Astrocyte (in vitro differentiated cells and primary cell): ENCODE measurements at regions not wholly inside any gene's neighbourhood (a gene's known extent, or its start where the extent isn't known, plus 50 kb on each side); places are given as distances from the start of the nearest gene placed in this dataset.

Source experiments
- DNase-seq: peaks from one replicate; pipeline ENCODE4 v3.0.0-alpha.2; 2010; ENCODE audit warnings: low read depth
- FAIRE-seq: peaks from 2 replicates; lab custom pipeline; 2011; peaks lifted over from hg19 to GRCh38; lab: Jason Lieb, UNC
- H2AFZ ChIP-seq: 2 replicates; pipeline ENCODE4 v1.6.0; 2012; ENCODE audit warnings: low read depth, low read length, inconsistent platforms
- H3K27ac ChIP-seq: 2 replicates; pipeline ENCODE4 v1.5.1; 2011; ENCODE audit warnings: low read depth, low read length, inconsistent platforms
- H3K27me3 ChIP-seq: 2 replicates; pipeline ENCODE4 v1.6.0; 2011; ENCODE audit warnings: low read length, inconsistent platforms; ENCODE audit not compliant: insufficient read depth
- H3K36me3 ChIP-seq: 2 replicates; pipeline ENCODE4 v1.5.1; 2011; ENCODE audit warnings: low read length, inconsistent platforms; ENCODE audit not compliant: insufficient read depth
- H3K4me1 ChIP-seq: 2 replicates; pipeline ENCODE4 v1.5.1; 2011; ENCODE audit warnings: low read length, inconsistent platforms; ENCODE audit not compliant: insufficient read depth
- H3K4me2 ChIP-seq: 2 replicates; pipeline ENCODE4 v1.6.0; 2012; ENCODE audit warnings: low read length, inconsistent platforms
- H3K4me3 ChIP-seq: 2 replicates; pipeline ENCODE4 v1.5.1; 2011; ENCODE audit warnings: low read depth, mild to moderate bottlenecking, low read length, inconsistent platforms; ENCODE audit not compliant: insufficient read depth
- H3K79me2 ChIP-seq: 2 replicates; pipeline ENCODE4 v1.6.0; 2012; ENCODE audit warnings: mild to moderate bottlenecking, low read length, inconsistent platforms; ENCODE audit not compliant: insufficient read depth
- H3K9ac ChIP-seq: 2 replicates; pipeline ENCODE4 v1.6.0; 2012; ENCODE audit warnings: mild to moderate bottlenecking, low read length, inconsistent platforms
- H3K9me3 ChIP-seq: 2 replicates; pipeline ENCODE4 v1.5.1; 2012; ENCODE audit warnings: low read depth, mild to moderate bottlenecking, low read length, inconsistent platforms; ENCODE audit not compliant: insufficient read depth
- H4K20me1 ChIP-seq: 2 replicates; pipeline ENCODE4 v1.6.0; 2012; ENCODE audit warnings: low read length, inconsistent platforms; ENCODE audit not compliant: insufficient read depth
- H3K27ac Mint-ChIP-seq: one replicate; pipeline ENCODE4 v1.8.0; 2021; ENCODE audit warnings: mild to moderate bottlenecking, mixed read lengths; ENCODE audit not compliant: unreplicated experiment
- H3K27me3 Mint-ChIP-seq: one replicate; pipeline ENCODE4 v1.8.0; 2021; ENCODE audit warnings: low read depth, mixed read lengths; ENCODE audit not compliant: unreplicated experiment
- H3K36me3 Mint-ChIP-seq: one replicate; pipeline ENCODE4 v1.8.0; 2021; ENCODE audit warnings: low read depth, mixed read lengths; ENCODE audit not compliant: unreplicated experiment
- H3K4me1 Mint-ChIP-seq: one replicate; pipeline ENCODE4 v1.8.0; 2021; ENCODE audit warnings: low read depth, mixed read lengths; ENCODE audit not compliant: unreplicated experiment
- H3K4me3 Mint-ChIP-seq: one replicate; pipeline ENCODE4 v1.8.0; 2021; ENCODE audit warnings: mild to moderate bottlenecking, moderate library complexity, mixed read lengths; ENCODE audit not compliant: unreplicated experiment
- H3K9me3 Mint-ChIP-seq: one replicate; pipeline ENCODE4 v1.8.0; 2021; ENCODE audit warnings: mild to moderate bottlenecking, mixed read lengths; ENCODE audit not compliant: unreplicated experiment
- EZH2 ChIP-seq: IDR thresholded peaks from 2 replicates; pipeline ENCODE4 v1.6.1; 2012; ENCODE audit warnings: mild to moderate bottlenecking, low read length, inconsistent platforms; ENCODE audit not compliant: insufficient read depth
- TF ChIP-seq, protein P1 (sequence below): IDR thresholded peaks from 2 replicates; pipeline ENCODE4 v1.5.1; 2011; ENCODE audit warnings: low read depth, mild to moderate bottlenecking, inconsistent platforms, low read length, moderate library complexity; ENCODE audit not compliant: insufficient read depth

- no peaks in the 10 kb centered on the region for H3K4me1 ChIP-seq
- no peaks in the 10 kb centered on the region for H3K79me2 ChIP-seq
- no peaks in the 10 kb centered on the region for H3K9me3 Mint-ChIP-seq
- H3K9me3 ChIP-seq, result no peaks in the 10 kb centered on the region
- no peak overlapping the region for H3K27ac Mint-ChIP-seq
- peaks cover 14% of the 10 kb centered on the region for H3K27me3 Mint-ChIP-seq
- no peaks in the 10 kb centered on the region for H3K36me3 ChIP-seq
- H3K4me3 ChIP-seq, result no peak overlapping the region
- no peak overlapping the region for H2AFZ ChIP-seq
- no peaks in the 10 kb centered on the region for H3K27me3 ChIP-seq
- no peaks in the 10 kb centered on the region for H4K20me1 ChIP-seq
- DNase-seq (no peak), FAIRE-seq (no peak)
- no peak overlapping the region for H3K27ac ChIP-seq
- TF ChIP-seq, protein P1, sequence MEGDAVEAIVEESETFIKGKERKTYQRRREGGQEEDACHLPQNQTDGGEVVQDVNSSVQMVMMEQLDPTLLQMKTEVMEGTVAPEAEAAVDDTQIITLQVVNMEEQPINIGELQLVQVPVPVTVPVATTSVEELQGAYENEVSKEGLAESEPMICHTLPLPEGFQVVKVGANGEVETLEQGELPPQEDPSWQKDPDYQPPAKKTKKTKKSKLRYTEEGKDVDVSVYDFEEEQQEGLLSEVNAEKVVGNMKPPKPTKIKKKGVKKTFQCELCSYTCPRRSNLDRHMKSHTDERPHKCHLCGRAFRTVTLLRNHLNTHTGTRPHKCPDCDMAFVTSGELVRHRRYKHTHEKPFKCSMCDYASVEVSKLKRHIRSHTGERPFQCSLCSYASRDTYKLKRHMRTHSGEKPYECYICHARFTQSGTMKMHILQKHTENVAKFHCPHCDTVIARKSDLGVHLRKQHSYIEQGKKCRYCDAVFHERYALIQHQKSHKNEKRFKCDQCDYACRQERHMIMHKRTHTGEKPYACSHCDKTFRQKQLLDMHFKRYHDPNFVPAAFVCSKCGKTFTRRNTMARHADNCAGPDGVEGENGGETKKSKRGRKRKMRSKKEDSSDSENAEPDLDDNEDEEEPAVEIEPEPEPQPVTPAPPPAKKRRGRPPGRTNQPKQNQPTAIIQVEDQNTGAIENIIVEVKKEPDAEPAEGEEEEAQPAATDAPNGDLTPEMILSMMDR, result no peak
- no peak for TF ChIP-seq EZH2
- H3K36me3 Mint-ChIP-seq, result no peaks in the 10 kb centered on the region
- no peak overlapping the region for H3K4me2 ChIP-seq
- no peaks in the 10 kb centered on the region for H3K4me1 Mint-ChIP-seq
- no peak overlapping the region for H3K9ac ChIP-seq
- H3K4me3 Mint-ChIP-seq, result no peak overlapping the region
Measured at GRCh38 chr13:31462766-31463165, 263.0 kb downstream of the B3GLCT start.

GRCh38 chr13:31468114-31468902, 268.5 kb downstream of the B3GLCT start:
- H3K79me2 ChIP-seq, result no peaks in the 10 kb centered on the region
- TF ChIP-seq EZH2, result no peak
- TF ChIP-seq, protein P1, result no peak
- H2AFZ ChIP-seq, result no peak overlapping the region
- no peak overlapping the region for H3K27ac ChIP-seq
- Mint-ChIP-seq H3K9me3 (no peaks in the 10 kb centered on the region), H3K27ac (no peak overlapping the region), H3K27me3 (peaks cover 11% of the 10 kb centered on the region), H3K4me3 (no peak overlapping the region), H3K36me3 (no peaks in the 10 kb centered on the region), H3K4me1 (no peaks in the 10 kb centered on the region)
- H3K27me3 ChIP-seq, result no peaks in the 10 kb centered on the region
- FAIRE-seq (no peak), DNase-seq (no peak)
- H3K9ac ChIP-seq, result no peak overlapping the region
- no peak overlapping the region for H3K4me2 ChIP-seq
- H3K4me1 ChIP-seq, result no peaks in the 10 kb centered on the region
- H3K9me3 ChIP-seq, result no peaks in the 10 kb centered on the region
- H3K4me3 ChIP-seq, result no peak overlapping the region
- H3K36me3 ChIP-seq, result no peaks in the 10 kb centered on the region
- no peaks in the 10 kb centered on the region for H4K20me1 ChIP-seq

DNA sequence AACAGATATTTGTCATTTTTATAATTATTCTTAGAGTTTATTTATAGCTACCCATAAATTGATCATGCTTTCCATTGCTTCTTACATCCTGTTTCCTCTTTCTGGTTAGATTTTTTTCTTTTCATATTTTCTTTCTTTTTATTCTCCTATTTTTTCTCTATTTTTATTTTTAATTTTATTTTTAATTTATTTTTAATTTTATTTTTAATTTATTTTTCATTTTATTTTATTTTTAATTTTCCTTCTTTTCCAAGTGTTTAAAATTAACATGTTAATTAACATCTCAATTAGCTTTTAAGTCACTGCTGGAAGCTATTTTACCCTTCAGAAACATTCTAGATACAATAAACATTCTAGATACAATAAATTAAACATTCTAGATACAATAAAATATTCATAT, 269.6 kb downstream of the B3GLCT start:
- Histone ChIP-seq H3K27me3 (no peaks in the 10 kb centered on the region), H3K9ac (no peak overlapping the region), H4K20me1 (no peaks in the 10 kb centered on the region), H3K4me1 (no peaks in the 10 kb centered on the region), H3K27ac (no peak overlapping the region), H3K4me2 (no peak overlapping the region), H3K36me3 (no peaks in the 10 kb centered on the region), H3K79me2 (no peaks in the 10 kb centered on the region), H3K4me3 (no peak overlapping the region), H3K9me3 (no peaks in the 10 kb centered on the region), H2AFZ (no peak overlapping the region)
- Mint-ChIP-seq H3K4me3 (no peak overlapping the region), H3K36me3 (no peaks in the 10 kb centered on the region), H3K27me3 (peaks cover 11% of the 10 kb centered on the region), H3K27ac (no peak overlapping the region), H3K4me1 (no peaks in the 10 kb centered on the region), H3K9me3 (no peaks in the 10 kb centered on the region)
- DNase-seq (no peak), FAIRE-seq (no peak)
- TF ChIP-seq, protein P1, result no peak
- no peak for TF ChIP-seq EZH2
